Uterus (tissue), 3 donors: ENCODE measurements at regions not wholly inside any gene's neighbourhood (a gene's known extent, or its start where the extent isn't known, plus 50 kb on each side); places are given as distances from the start of the nearest gene placed in this dataset.

Experiments used
- DNase-seq, 2 donors: peaks; one replicate each; pipeline ENCODE4 v3.0.0-alpha.2; 2019 to 2020
- H3K27ac ChIP-seq, 2 donors: fragments of 200-600 bp; sonication (generic); 1 replicate in 1 of 2; 2 replicates in 1 of 2; pipeline ENCODE4 v1.5.1; 2016 to 2018
- H3K27me3 ChIP-seq, 2 donors: fragments of 200-600 bp; sonication (generic); one replicate each; pipeline ENCODE4 v1.5.1; 2018 to 2019; ENCODE audit warnings: control low read depth in 1 of 2
- H3K36me3 ChIP-seq, 2 donors: fragments of 200-600 bp; sonication (generic); one replicate each; pipeline ENCODE4 v1.5.1; 2019; ENCODE audit warnings: control low read depth in 1 of 2
- H3K4me1 ChIP-seq, 2 donors: fragments of 200-600 bp; sonication (generic); one replicate each; pipeline ENCODE4 v1.5.1; 2018 to 2019; ENCODE audit warnings: control low read depth in 1 of 2
- H3K4me3 ChIP-seq, 2 donors: fragments of 200-600 bp; sonication (generic); 1 replicate in 1 of 2; 2 replicates in 1 of 2; pipeline ENCODE4 v1.5.1; 2018 to 2019; ENCODE audit warnings: mild to moderate bottlenecking in 1 of 2
- H3K9me3 ChIP-seq, 2 donors: fragments of 200-600 bp; sonication (generic); one replicate each; pipeline ENCODE4 v1.5.1; 2019; ENCODE audit warnings: control low read depth in 1 of 2
- CTCF ChIP-seq, 4 experiments: fragments of 200-600 bp in 2 of 4; fragments of 450-650 bp in 2 of 4; sonication (generic) in 2 of 4; IDR thresholded peaks; one replicate each; pipeline ENCODE4 v1.5.1; 2016 to 2019; ENCODE audit warnings: antibody characterized with exemption in 4 of 4, mild to moderate bottlenecking in 2 of 4, moderate library complexity in 1 of 4
- POLR2A ChIP-seq, 2 donors: fragments of 450-650 bp; IDR thresholded peaks; one replicate each; pipeline ENCODE4 v1.6.1; 2016; ENCODE audit warnings: antibody characterized with exemption in 2 of 2, mild to moderate bottlenecking in 1 of 2, moderate library complexity in 1 of 2
- intact Hi-C: fragments of 100-400 bp; cut with DNase I; formaldehyde crosslinking; loops from one replicate; pipeline ENCODE4 v1.15.1; 2023; ENCODE audit warnings: low total_unique reads
- donor health status: DM: yes; HTN: yes; CAD: no.

GRCh38 chr14:83301791-83302190 lies 1768.1 kb upstream of the SEL1L start:
- no peak for DNase-seq
- Histone ChIP-seq H3K4me3 (no peak overlapping the region), H3K9me3 (no peaks in the 10 kb centered on the region), H3K27me3 (no peaks in the 10 kb centered on the region), H3K27ac (no peak overlapping the region), H3K4me1 (no peaks in the 10 kb centered on the region), H3K36me3 (no peaks in the 10 kb centered on the region)
- TF ChIP-seq POLR2A (IDR thresholded peaks at IDR 0.05) = no peak
- TF ChIP-seq CTCF (IDR thresholded peaks at IDR 0.05) = no peak
- intact Hi-C loops = no loop called here

- Histone ChIP-seq H3K4me3 (no peak overlapping the region), H3K27me3 (no peaks in the 10 kb centered on the region), H3K36me3 (no peaks in the 10 kb centered on the region), H3K27ac (no peak overlapping the region), H3K4me1 (no peaks in the 10 kb centered on the region), H3K9me3 (no peaks in the 10 kb centered on the region)
- TF ChIP-seq CTCF (IDR thresholded peaks at IDR 0.05) (no peak), POLR2A (IDR thresholded peaks at IDR 0.05) (no peak)
- no peak for DNase-seq
- intact Hi-C loops = no loop called here
Observed at GRCh38 chr14:83309211-83309610, 1775.6 kb upstream of the SEL1L start.

- H3K4me3 ChIP-seq = no peak overlapping the region
- TF ChIP-seq CTCF (IDR thresholded peaks at IDR 0.05) (no peak), POLR2A (IDR thresholded peaks at IDR 0.05) (no peak)
- no peaks in the 10 kb centered on the region for H3K36me3 ChIP-seq
- H3K27ac ChIP-seq = no peak overlapping the region
- H3K27me3 ChIP-seq = no peaks in the 10 kb centered on the region
- H3K9me3 ChIP-seq = no peaks in the 10 kb centered on the region
- DNase-seq = no peak
- no peaks in the 10 kb centered on the region for H3K4me1 ChIP-seq
- intact Hi-C loops = no loop called here
Observed at GRCh38 chr14:83309833-83310232, 1776.2 kb upstream of the SEL1L start.

GRCh38 chr14:83312511-83312910 lies 1778.9 kb upstream of the SEL1L start:
- Histone ChIP-seq H3K27me3 (no peaks in the 10 kb centered on the region), H3K9me3 (no peaks in the 10 kb centered on the region), H3K4me1 (no peaks in the 10 kb centered on the region), H3K27ac (no peak overlapping the region), H3K36me3 (no peaks in the 10 kb centered on the region), H3K4me3 (no peak overlapping the region)
- TF ChIP-seq POLR2A (IDR thresholded peaks at IDR 0.05) (no peak), CTCF (IDR thresholded peaks at IDR 0.05) (no peak)
- intact Hi-C loops = no loop called here
- DNase-seq = no peak

GRCh38 chr14:83314764-83315163 lies 1781.1 kb upstream of the SEL1L start:
- no peaks in the 10 kb centered on the region for H3K9me3 ChIP-seq
- intact Hi-C loops = no loop called here
- no peaks in the 10 kb centered on the region for H3K27me3 ChIP-seq
- H3K36me3 ChIP-seq = no peaks in the 10 kb centered on the region
- H3K4me1 ChIP-seq = no peaks in the 10 kb centered on the region
- DNase-seq = no peak
- H3K27ac ChIP-seq = no peak overlapping the region
- TF ChIP-seq CTCF (IDR thresholded peaks at IDR 0.05) (no peak), POLR2A (IDR thresholded peaks at IDR 0.05) (no peak)
- H3K4me3 ChIP-seq = no peak overlapping the region
